ENCODE measurements at regions not wholly inside any gene's neighbourhood (a gene's known extent, or its start where the extent isn't known, plus 50 kb on each side); places are given as distances from the start of the nearest gene placed in this dataset.

- TF ChIP-seq CTCF (IDR thresholded peaks at IDR 0.05) (no peak), POLR2A (IDR thresholded peaks at IDR 0.05) (no peak)
These were observed 295.9 kb downstream of the ADGB start for GRCh38 chr6:146894624-146895023.
